ENCODE measurements at regions not wholly inside any gene's neighbourhood (a gene's known extent, or its start where the extent isn't known, plus 50 kb on each side); places are given as distances from the start of the nearest gene placed in this dataset.

DNA sequence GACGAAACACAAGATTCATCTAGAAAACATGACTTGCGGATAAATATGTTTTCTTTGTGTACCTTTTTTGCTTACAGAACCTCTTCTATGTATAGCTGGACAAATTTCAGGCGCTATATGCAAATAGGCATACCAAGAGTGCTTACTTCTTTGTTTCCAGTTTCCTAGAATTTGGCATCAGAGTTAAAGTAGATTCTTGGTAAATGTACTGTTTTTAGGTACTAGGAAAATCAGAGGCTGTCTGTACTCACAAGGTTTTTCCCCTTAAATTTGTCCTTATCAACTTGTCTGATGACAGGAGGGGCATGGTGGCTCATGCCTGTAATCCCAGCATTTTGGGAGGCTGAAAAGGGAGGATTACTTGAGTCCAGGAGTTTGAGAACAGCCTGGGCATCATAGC is 124.9 kb upstream of the TMEM170B start:
- DNase-seq = no peak
- Histone ChIP-seq H3K4me3 (ENCODE audit: low read length in 3 of 3) (no peak overlapping the region), H3K9ac (ENCODE audit: low read length in 3 of 3) (no peak overlapping the region), H3K27ac (ENCODE audit: low read depth in 2 of 2, low read length in 2 of 2) (peak overlapping the region in 1 of 2 donors; percentile 8), H3K27me3 (ENCODE audit: control insufficient read depth, insufficient read depth, low read length) (no peaks in the 10 kb centered on the region), H3K4me1 (ENCODE audit: control insufficient read depth in 2 of 3, insufficient read depth in 2 of 3, low read depth in 1 of 3, low read length in 3 of 3) (peaks cover 0 to 15% (median 2%) of the 10 kb centered on the region in 3 donors), H3K9me3 (ENCODE audit: control insufficient read depth in 2 of 3, insufficient read depth in 1 of 3, low read length in 3 of 3) (no peaks in the 10 kb centered on the region), H3K36me3 (ENCODE audit: control insufficient read depth in 2 of 3, insufficient read depth in 3 of 3, low read length in 3 of 3) (no peaks in the 10 kb centered on the region)
- intact Hi-C loops (cut with DNase I) = no loop called here
- TF ChIP-seq, protein P1, sequence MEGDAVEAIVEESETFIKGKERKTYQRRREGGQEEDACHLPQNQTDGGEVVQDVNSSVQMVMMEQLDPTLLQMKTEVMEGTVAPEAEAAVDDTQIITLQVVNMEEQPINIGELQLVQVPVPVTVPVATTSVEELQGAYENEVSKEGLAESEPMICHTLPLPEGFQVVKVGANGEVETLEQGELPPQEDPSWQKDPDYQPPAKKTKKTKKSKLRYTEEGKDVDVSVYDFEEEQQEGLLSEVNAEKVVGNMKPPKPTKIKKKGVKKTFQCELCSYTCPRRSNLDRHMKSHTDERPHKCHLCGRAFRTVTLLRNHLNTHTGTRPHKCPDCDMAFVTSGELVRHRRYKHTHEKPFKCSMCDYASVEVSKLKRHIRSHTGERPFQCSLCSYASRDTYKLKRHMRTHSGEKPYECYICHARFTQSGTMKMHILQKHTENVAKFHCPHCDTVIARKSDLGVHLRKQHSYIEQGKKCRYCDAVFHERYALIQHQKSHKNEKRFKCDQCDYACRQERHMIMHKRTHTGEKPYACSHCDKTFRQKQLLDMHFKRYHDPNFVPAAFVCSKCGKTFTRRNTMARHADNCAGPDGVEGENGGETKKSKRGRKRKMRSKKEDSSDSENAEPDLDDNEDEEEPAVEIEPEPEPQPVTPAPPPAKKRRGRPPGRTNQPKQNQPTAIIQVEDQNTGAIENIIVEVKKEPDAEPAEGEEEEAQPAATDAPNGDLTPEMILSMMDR (IDR thresholded peaks at IDR 0.05; ENCODE audit: borderline replicate concordance, extremely low read depth, insufficient read depth) = no peak
- FAIRE-seq = no peak

DNA sequence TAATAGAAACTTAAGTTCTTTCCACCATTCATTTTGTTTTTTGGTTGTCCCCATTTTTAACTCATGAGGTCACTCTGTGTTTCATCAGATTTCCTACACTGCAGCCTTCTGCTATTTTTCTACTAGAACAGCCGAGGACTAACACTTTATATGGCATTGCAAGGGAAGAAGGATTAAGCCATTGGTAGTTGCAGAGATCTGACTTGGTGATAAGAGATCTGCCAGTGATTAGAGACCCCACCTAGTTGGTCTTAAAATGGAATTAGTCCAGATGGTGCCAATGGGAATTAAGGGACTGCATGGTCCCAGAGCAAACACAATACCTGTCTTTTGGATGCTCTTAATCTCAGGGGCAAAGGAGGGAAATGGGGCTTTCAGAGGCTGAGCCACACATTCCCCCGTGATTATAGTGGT is 125.5 kb upstream of the TMEM170B start:
- FAIRE-seq = no peak
- no peaks in the 10 kb centered on the region for H3K27me3 ChIP-seq (ENCODE audit: control insufficient read depth, insufficient read depth, low read length)
- H3K36me3 ChIP-seq (ENCODE audit: control insufficient read depth in 2 of 3, insufficient read depth in 3 of 3, low read length in 3 of 3) = no peaks in the 10 kb centered on the region
- no peak overlapping the region for H3K4me3 ChIP-seq (ENCODE audit: low read length in 3 of 3)
- DNase-seq = no peak
- no peak overlapping the region for H3K9ac ChIP-seq (ENCODE audit: low read length in 3 of 3)
- H3K27ac ChIP-seq (ENCODE audit: low read depth in 2 of 2, low read length in 2 of 2) = peak overlapping the region in 1 of 2 donors; percentile 11
- H3K9me3 ChIP-seq (ENCODE audit: control insufficient read depth in 2 of 3, insufficient read depth in 1 of 3, low read length in 3 of 3) = no peaks in the 10 kb centered on the region
- intact Hi-C loops (cut with DNase I) = no loop called here
- TF ChIP-seq, protein P1 (IDR thresholded peaks at IDR 0.05; ENCODE audit: borderline replicate concordance, extremely low read depth, insufficient read depth) = no peak
- H3K4me1 ChIP-seq (ENCODE audit: control insufficient read depth in 2 of 3, insufficient read depth in 2 of 3, low read depth in 1 of 3, low read length in 3 of 3) = peaks cover 0 to 15% (median 2%) of the 10 kb centered on the region in 3 donors

DNA sequence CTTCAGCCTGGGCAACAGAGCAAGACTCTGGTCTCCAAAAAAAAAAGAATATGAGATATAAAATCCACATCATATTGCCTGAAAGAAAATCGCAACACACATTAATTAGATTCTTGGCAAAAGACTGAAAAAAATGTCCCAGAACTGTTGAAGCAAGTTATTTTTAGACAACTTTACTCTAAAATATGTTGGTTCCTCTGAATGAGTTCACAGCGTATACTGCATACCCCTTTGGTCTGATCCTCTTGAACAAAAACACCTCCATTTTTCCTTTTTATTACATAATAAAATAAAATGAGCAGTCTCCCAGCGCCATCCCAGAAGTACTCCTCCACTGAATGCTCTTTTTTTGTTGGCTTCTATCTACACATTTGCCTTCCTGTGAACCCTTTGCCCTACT is 126.0 kb upstream of the TMEM170B start:
- intact Hi-C loops (cut with DNase I) = no loop called here

More for the DNA sequence above, 126.0 kb upstream of the TMEM170B start:
- FAIRE-seq (no peak), DNase-seq (no peak)
- Histone ChIP-seq H3K27me3 (ENCODE audit: control insufficient read depth, insufficient read depth, low read length) (no peaks in the 10 kb centered on the region), H3K9ac (ENCODE audit: low read length in 3 of 3) (no peak overlapping the region), H3K9me3 (ENCODE audit: control insufficient read depth in 2 of 3, insufficient read depth in 1 of 3, low read length in 3 of 3) (no peaks in the 10 kb centered on the region), H3K4me1 (ENCODE audit: control insufficient read depth in 2 of 3, insufficient read depth in 2 of 3, low read depth in 1 of 3, low read length in 3 of 3) (peaks cover 0 to 15% (median 2%) of the 10 kb centered on the region in 3 donors), H3K36me3 (ENCODE audit: control insufficient read depth in 2 of 3, insufficient read depth in 3 of 3, low read length in 3 of 3) (no peaks in the 10 kb centered on the region), H3K27ac (ENCODE audit: low read depth in 2 of 2, low read length in 2 of 2) (no peak overlapping the region), H3K4me3 (ENCODE audit: low read length in 3 of 3) (no peak overlapping the region)
- TF ChIP-seq, protein P1 (IDR thresholded peaks at IDR 0.05; ENCODE audit: borderline replicate concordance, extremely low read depth, insufficient read depth) = no peak

Measured in kidney (tissue), 13 donors.